Left ventricle myocardium superior (tissue), 1 donor: ENCODE measurements at regions not wholly inside any gene's neighbourhood (a gene's known extent, or its start where the extent isn't known, plus 50 kb on each side); places are given as distances from the start of the nearest gene placed in this dataset.
"Not testable (repeated sequence)": the region's sequence is repeated elsewhere in the genome, so short reads cannot be mapped to it uniquely, and the experiment has no call there.

Experiments
- ATAC-seq: fragments of 200-7000 bp; cut with Tn5 transposase; one replicate; pipeline ENCODE4 v1.9.1; 2020; ENCODE audit warnings: mild to moderate bottlenecking, moderate library complexity
- DNase-seq: peaks from one replicate; pipeline ENCODE4 v3.0.0-alpha.2; 2020
- intact Hi-C: fragments of 100-400 bp; cut with micrococcal nuclease; formaldehyde crosslinking; loops from one replicate; pipeline ENCODE4 v1.11.0; 2022
- donor health status: DM: no; HTN: yes; CAD: no; lungs with severe emphysema.

GRCh38 chr3:106309798-106310197, 441.0 kb upstream of the CBLB start:
- intact Hi-C loops, DNase-seq, ATAC-seq: not testable (repeated sequence)

DNA sequence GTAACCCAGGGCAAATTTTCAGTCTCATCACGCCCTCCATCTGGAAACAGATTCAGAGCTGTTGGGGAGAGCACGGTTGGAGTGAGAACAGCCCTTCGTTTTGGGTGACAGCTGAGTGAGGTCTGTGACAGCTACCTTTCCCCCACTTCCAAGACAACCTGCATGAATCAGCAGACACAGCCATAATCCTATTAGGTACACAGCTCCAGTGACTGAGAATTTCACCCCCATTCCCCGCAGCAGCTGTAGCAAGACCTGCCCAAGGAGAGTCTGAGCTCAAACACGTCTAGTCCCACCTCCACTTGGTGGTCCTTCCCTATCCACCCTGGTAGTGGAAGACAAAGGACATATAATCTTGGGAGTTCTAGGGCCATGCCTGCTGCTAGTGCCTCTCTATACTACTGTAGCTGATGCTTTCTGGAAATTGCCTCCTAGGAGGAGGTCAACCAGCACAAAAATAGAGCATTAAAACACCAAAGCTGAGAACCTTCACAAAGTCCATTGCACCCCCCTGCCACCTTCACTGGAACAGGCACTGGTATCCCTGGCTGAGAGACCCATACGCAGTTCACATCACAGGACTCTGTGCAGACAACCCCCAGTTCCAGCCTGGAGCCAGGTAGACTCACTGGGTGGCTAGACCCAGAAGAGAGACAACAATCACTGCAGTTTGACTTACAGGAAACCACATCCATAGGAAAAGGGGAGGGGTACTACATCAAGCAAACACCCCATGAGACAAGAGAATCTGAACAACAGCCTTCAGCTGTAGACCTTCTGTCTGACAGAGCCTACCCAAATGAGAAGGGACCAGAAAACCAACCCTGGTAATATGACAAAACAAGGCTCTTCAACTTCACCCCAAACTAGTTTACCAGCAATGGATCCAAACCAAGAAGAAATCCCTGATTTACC, 448.6 kb upstream of the CBLB start:
- no peak for ATAC-seq
- DNase-seq, result no peak
- intact Hi-C loops, result no loop called here

DNA sequence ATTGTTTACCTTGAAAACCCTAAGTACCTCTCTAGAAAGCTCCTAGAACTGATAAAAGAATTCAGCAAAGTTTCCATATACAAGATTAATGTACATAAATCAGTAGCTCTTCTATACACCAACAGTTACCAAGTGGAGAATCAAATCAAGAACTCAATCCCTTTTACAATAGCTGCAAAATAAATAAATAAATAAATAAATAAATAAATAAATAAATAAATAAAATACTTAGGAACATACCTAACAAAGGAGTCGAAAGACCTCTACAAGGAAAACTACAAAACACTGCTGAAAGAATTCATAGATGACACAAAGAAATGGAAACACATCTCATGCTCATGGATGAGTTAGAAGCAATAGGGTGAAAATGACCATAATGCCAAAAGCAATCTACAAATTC, 452.6 kb upstream of the CBLB start:
- intact Hi-C loops, DNase-seq, ATAC-seq: not testable (repeated sequence)

GRCh38 chr3:106323586-106323985, 454.8 kb upstream of the CBLB start:
- no peak for DNase-seq
- intact Hi-C loops, result no loop called here
- no peak for ATAC-seq

- DNase-seq (no peak), ATAC-seq (no peak)
- intact Hi-C loops, result no loop called here
These were observed 458.3 kb upstream of the CBLB start for GRCh38 chr3:106326941-106327695.

DNA sequence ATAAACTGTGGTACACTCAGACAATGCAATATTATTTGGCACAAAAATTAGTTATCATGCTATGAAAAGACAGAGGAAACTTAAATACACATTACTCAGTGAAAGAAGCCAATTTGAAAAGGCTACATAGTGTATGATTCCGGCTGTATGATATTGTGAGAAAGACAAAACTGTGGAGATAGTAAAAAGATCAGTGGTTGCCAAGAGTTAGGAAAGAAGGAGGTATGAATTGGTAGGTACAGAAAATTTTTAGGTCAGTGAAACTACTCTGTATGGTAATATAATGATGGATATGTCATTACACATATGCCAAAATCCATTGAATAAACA, 458.8 kb upstream of the CBLB start:
- intact Hi-C loops, result no loop called here
- no peak for ATAC-seq
- no peak for DNase-seq

GRCh38 chr3:106328224-106328623, 459.4 kb upstream of the CBLB start:
- DNase-seq, result no peak
- ATAC-seq, result no peak
- intact Hi-C loops, result no loop called here

DNA sequence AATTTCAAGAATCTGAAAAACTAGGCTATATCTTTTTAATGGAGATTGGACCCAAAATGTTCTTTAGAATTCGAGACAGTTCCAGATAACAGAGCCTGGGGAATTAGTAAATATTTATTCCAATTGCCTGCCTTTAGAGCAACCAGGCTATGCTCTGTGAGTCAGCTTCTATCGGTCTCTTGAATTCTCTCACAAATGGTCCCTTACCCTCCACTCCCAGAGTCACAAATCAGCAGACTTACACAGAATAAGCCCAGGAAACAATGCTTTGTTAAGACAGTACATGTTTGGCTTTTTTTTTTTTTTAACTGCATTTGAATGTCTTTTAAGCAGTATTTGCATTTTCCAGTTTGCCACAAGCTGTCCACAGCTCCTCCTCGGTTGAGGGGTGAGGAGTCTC, 460.7 kb upstream of the CBLB start:
- DNase-seq (no peak), ATAC-seq (no peak)
- intact Hi-C loops, result no loop called here

DNA sequence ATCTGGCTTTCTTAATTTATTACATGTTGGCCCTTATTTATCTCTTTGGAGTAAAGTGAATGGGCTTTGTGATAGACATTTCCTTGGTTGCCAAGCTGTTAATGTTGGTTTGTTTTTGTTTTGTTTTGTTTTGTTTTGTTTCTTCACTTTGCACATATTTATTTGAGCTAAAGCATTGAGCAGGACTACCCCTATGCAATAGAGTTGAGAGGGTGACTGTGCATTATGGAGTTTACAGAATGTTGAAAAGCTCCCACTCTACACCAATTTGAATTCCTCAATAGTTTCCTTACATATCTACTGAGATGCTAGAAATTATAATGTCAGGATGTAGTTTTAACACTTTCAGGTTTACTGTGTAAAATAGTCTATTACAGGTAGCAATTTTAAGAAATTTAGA, 462.8 kb upstream of the CBLB start:
- intact Hi-C loops, result loop anchor here (10.0 kb wide), 1 partner anchor 533 kb away; no protein-coding TSS in a partner anchor
- DNase-seq (no peak), ATAC-seq (no peak)

GRCh38 chr3:106332129-106332528, 463.3 kb upstream of the CBLB start:
- no peak for DNase-seq
- ATAC-seq, result no peak
- intact Hi-C loops, result loop anchor here (10.0 kb wide), 1 partner anchor 533 kb away; no protein-coding TSS in a partner anchor

- intact Hi-C loops, result loop anchor here (10.0 kb wide), 1 partner anchor 532 kb away; no protein-coding TSS in a partner anchor
- no peak for ATAC-seq
- DNase-seq, result no peak
These were observed 464.1 kb upstream of the CBLB start for GRCh38 chr3:106332884-106333283.

- intact Hi-C loops, result loop anchor here (10.0 kb wide), 1 partner anchor 531 kb away; no protein-coding TSS in a partner anchor
- ATAC-seq, result no peak
These were observed 465.3 kb upstream of the CBLB start for GRCh38 chr3:106333911-106334618.

GRCh38 chr3:106336619-106337018, 467.8 kb upstream of the CBLB start:
- DNase-seq (no peak), ATAC-seq (no peak)
- intact Hi-C loops, result loop anchor here (10.0 kb wide), 1 partner anchor 528 kb away; no protein-coding TSS in a partner anchor

More at GRCh38 chr3:106333911-106334618, 465.3 kb upstream of the CBLB start:
- no peak for DNase-seq

GRCh38 chr3:106337116-106337515, 468.3 kb upstream of the CBLB start:
- ATAC-seq, result no peak
- intact Hi-C loops, result loop anchor here (10.0 kb wide), 1 partner anchor 528 kb away; no protein-coding TSS in a partner anchor
- no peak for DNase-seq

GRCh38 chr3:106338582-106339214, 469.9 kb upstream of the CBLB start:
- DNase-seq, result no peak
- intact Hi-C loops, result loop anchor here (10.0 kb wide), 1 partner anchor 526 kb away; no protein-coding TSS in a partner anchor
- no peak for ATAC-seq

GRCh38 chr3:106339551-106339950, 470.7 kb upstream of the CBLB start:
- ATAC-seq, result no peak
- intact Hi-C loops, result loop anchor here (10.0 kb wide), 1 partner anchor 525 kb away; no protein-coding TSS in a partner anchor

GRCh38 chr3:106341087-106341486, 472.3 kb upstream of the CBLB start:
- ATAC-seq (peak; percentile 29), DNase-seq (peak; percentile 26)
- intact Hi-C loops, result no loop called here

More at GRCh38 chr3:106339551-106339950, 470.7 kb upstream of the CBLB start:
- DNase-seq, result no peak

GRCh38 chr3:106341586-106342162, 472.9 kb upstream of the CBLB start:
- DNase-seq (no peak), ATAC-seq (no peak)
- intact Hi-C loops, result no loop called here
